ENCODE measurements at regions not wholly inside any gene's neighbourhood (a gene's known extent, or its start where the extent isn't known, plus 50 kb on each side); places are given as distances from the start of the nearest gene placed in this dataset.

DNA sequence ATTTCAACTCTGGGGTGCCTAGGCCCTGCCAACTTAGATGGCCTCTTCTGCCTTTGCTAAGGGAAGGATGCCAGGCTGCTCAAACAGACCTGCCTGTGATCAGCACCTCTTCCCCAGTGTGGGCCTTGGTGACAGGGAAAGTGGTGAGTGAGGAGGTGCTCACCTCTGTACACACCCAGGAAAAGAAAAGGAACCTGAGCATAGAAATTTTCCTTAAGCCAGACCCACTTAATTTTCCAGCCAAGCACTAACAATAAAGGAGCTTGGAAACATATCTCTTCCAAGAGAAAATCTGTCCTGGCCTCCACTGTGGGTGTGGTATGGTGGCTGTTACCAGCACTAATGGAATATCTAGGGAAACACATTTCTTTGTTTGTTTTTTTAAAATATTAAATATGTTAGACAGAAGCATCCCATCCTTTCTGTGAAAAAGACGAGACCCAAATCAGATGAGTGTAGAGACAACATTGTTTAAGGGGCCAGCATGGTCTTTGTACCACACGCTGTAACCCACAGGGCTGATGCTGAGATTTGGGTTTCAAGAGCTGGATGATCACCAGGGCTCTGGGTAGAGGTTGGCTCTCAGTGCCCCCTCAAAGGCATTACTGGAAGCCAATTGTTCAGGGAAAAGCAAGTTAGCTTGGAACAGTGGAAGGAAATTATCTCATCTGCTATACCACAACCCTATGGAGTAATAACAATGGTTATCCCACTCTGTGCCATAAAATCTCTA is 472.2 kb downstream of the INSC start:
- H3K36me3 Mint-ChIP-seq (ENCODE audit: low read depth, unreplicated experiment), result peaks cover 25% of the 10 kb centered on the region

GRCh38 chr11:15589070-15589626 is 474.4 kb downstream of the INSC start:
- TF ChIP-seq, protein P1, sequence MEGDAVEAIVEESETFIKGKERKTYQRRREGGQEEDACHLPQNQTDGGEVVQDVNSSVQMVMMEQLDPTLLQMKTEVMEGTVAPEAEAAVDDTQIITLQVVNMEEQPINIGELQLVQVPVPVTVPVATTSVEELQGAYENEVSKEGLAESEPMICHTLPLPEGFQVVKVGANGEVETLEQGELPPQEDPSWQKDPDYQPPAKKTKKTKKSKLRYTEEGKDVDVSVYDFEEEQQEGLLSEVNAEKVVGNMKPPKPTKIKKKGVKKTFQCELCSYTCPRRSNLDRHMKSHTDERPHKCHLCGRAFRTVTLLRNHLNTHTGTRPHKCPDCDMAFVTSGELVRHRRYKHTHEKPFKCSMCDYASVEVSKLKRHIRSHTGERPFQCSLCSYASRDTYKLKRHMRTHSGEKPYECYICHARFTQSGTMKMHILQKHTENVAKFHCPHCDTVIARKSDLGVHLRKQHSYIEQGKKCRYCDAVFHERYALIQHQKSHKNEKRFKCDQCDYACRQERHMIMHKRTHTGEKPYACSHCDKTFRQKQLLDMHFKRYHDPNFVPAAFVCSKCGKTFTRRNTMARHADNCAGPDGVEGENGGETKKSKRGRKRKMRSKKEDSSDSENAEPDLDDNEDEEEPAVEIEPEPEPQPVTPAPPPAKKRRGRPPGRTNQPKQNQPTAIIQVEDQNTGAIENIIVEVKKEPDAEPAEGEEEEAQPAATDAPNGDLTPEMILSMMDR (IDR thresholded peaks at IDR 0.05; ENCODE audit: unreplicated experiment), result no peak
- Mint-ChIP-seq H3K4me1 (ENCODE audit: unreplicated experiment) (peaks cover 25% of the 10 kb centered on the region), H3K27ac (ENCODE audit: unreplicated experiment) (peak overlapping the region; percentile 67), H3K4me3 (ENCODE audit: unreplicated experiment) (no peak overlapping the region), H3K36me3 (ENCODE audit: low read depth, unreplicated experiment) (peaks cover 32% of the 10 kb centered on the region), H3K27me3 (ENCODE audit: unreplicated experiment) (no peaks in the 10 kb centered on the region), H3K9me3 (ENCODE audit: unreplicated experiment) (no peaks in the 10 kb centered on the region)
- DNase-seq (ENCODE audit: low spot score), result peak; percentile 16

More for the DNA sequence above, 472.2 kb downstream of the INSC start:
- H3K4me3 Mint-ChIP-seq (ENCODE audit: unreplicated experiment), result no peak overlapping the region
- no peaks in the 10 kb centered on the region for H3K27me3 Mint-ChIP-seq (ENCODE audit: unreplicated experiment)
- no peak overlapping the region for H3K27ac Mint-ChIP-seq (ENCODE audit: unreplicated experiment)
- TF ChIP-seq, protein P1 (IDR thresholded peaks at IDR 0.05; ENCODE audit: unreplicated experiment), result no peak
- no peaks in the 10 kb centered on the region for H3K9me3 Mint-ChIP-seq (ENCODE audit: unreplicated experiment)
- H3K4me1 Mint-ChIP-seq (ENCODE audit: unreplicated experiment), result peaks cover 37% of the 10 kb centered on the region
- DNase-seq (ENCODE audit: low spot score), result no peak

DNA sequence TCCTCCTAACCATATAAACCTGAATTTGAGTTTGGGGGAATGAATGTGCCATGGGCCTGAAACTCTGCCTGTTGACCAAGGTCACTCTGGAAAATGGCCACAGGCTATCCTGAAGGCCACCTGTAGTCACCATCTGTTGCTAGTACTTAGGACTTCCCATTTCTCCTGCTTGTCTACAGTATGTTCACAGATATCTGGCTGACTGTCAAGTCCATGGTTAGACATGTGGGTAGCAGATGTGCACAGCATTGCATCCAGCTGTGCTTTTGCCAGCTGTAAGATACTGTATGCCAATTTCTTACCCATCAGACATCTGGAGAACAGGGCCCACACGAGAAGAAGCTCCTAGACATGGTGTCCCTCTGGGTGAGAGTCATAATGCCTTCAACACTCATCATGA is 475.4 kb downstream of the INSC start:
- Mint-ChIP-seq H3K9me3 (ENCODE audit: unreplicated experiment) (no peaks in the 10 kb centered on the region), H3K4me1 (ENCODE audit: unreplicated experiment) (peaks cover 19% of the 10 kb centered on the region), H3K36me3 (ENCODE audit: low read depth, unreplicated experiment) (peaks cover 37% of the 10 kb centered on the region), H3K27ac (ENCODE audit: unreplicated experiment) (no peak overlapping the region), H3K4me3 (ENCODE audit: unreplicated experiment) (no peak overlapping the region), H3K27me3 (ENCODE audit: unreplicated experiment) (no peaks in the 10 kb centered on the region)
- TF ChIP-seq, protein P1 (IDR thresholded peaks at IDR 0.05; ENCODE audit: unreplicated experiment), result no peak
- no peak for DNase-seq (ENCODE audit: low spot score)

DNA sequence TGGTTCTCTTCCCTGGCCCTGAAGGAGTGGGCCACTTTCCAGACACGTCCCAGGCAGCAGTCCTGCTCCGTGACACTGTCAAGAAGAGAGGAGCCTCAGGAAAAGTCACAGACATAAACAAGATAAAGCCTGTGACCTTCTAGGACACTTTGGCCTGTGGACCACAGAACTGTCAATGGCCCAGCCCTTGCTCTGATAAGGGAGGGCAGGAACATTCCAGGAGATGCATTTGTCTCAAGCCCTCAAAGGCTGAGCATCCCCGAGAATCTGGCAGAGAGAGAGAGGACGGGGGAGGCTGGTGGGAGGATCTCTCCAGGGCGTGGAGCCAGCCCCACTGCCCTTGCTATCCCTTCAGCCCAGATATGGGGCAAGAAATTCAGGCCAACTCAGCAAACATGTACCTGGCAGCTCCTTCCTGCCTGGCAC is 476.4 kb downstream of the INSC start:
- TF ChIP-seq, protein P1 (IDR thresholded peaks at IDR 0.05; ENCODE audit: unreplicated experiment), result no peak
- H3K27me3 Mint-ChIP-seq (ENCODE audit: unreplicated experiment), result peaks cover 2% of the 10 kb centered on the region
- no peak overlapping the region for H3K27ac Mint-ChIP-seq (ENCODE audit: unreplicated experiment)
- no peak overlapping the region for H3K4me3 Mint-ChIP-seq (ENCODE audit: unreplicated experiment)
- no peaks in the 10 kb centered on the region for H3K9me3 Mint-ChIP-seq (ENCODE audit: unreplicated experiment)
- no peak for DNase-seq (ENCODE audit: low spot score)
- H3K36me3 Mint-ChIP-seq (ENCODE audit: low read depth, unreplicated experiment), result peaks cover 38% of the 10 kb centered on the region
- peaks cover 19% of the 10 kb centered on the region for H3K4me1 Mint-ChIP-seq (ENCODE audit: unreplicated experiment)

GRCh38 chr11:15594607-15595006 is 479.9 kb downstream of the INSC start:
- Mint-ChIP-seq H3K27me3 (ENCODE audit: unreplicated experiment) (peaks cover 5% of the 10 kb centered on the region), H3K4me3 (ENCODE audit: unreplicated experiment) (no peak overlapping the region), H3K27ac (ENCODE audit: unreplicated experiment) (no peak overlapping the region), H3K36me3 (ENCODE audit: low read depth, unreplicated experiment) (peaks cover 28% of the 10 kb centered on the region), H3K9me3 (ENCODE audit: unreplicated experiment) (no peaks in the 10 kb centered on the region), H3K4me1 (ENCODE audit: unreplicated experiment) (peaks cover 10% of the 10 kb centered on the region)
- no peak for DNase-seq (ENCODE audit: low spot score)
- TF ChIP-seq, protein P1 (IDR thresholded peaks at IDR 0.05; ENCODE audit: unreplicated experiment), result no peak
